ENCODE measurements at regions not wholly inside any gene's neighbourhood (a gene's known extent, or its start where the extent isn't known, plus 50 kb on each side); places are given as distances from the start of the nearest gene placed in this dataset.

GRCh38 chr4:124206779-124207605, 505.5 kb downstream of the ANKRD50 start:
- Histone ChIP-seq H3K4me1 (peaks cover 6% of the 10 kb centered on the region), H3K27me3 (no peaks in the 10 kb centered on the region), H3K36me3 (no peaks in the 10 kb centered on the region), H3K4me3 (no peak overlapping the region), H3K27ac (no peak overlapping the region), H3K9me3 (no peaks in the 10 kb centered on the region)
- DNase-seq (ENCODE audit: low spot score in 2 of 2), result no peak
- no peak for TF ChIP-seq POLR2AphosphoS5 (IDR thresholded peaks at IDR 0.05)
- TF ChIP-seq CTCF (IDR thresholded peaks at IDR 0.05), result no peak
- TF ChIP-seq EP300 (IDR thresholded peaks at IDR 0.05), result no peak
- no peak for TF ChIP-seq POLR2A (IDR thresholded peaks at IDR 0.05)
- WGBS, result 91% methylated on average over 9 of the region's 9 CpGs

GRCh38 chr4:124209211-124209610, 503.3 kb downstream of the ANKRD50 start:
- H3K36me3 ChIP-seq, result no peaks in the 10 kb centered on the region
- 62% methylated on average over 3 of the region's 3 CpGs for WGBS
- DNase-seq (ENCODE audit: low spot score in 2 of 2), result no peak
- no peak overlapping the region for H3K4me3 ChIP-seq
- H3K27ac ChIP-seq, result no peak overlapping the region
- peaks cover 3% of the 10 kb centered on the region for H3K4me1 ChIP-seq
- TF ChIP-seq EP300 (IDR thresholded peaks at IDR 0.05), result no peak
- no peak for TF ChIP-seq CTCF (IDR thresholded peaks at IDR 0.05)
- no peak for TF ChIP-seq POLR2A (IDR thresholded peaks at IDR 0.05)
- TF ChIP-seq POLR2AphosphoS5 (IDR thresholded peaks at IDR 0.05), result no peak
- no peaks in the 10 kb centered on the region for H3K27me3 ChIP-seq
- H3K9me3 ChIP-seq, result no peaks in the 10 kb centered on the region

GRCh38 chr4:124209626-124210025, 502.9 kb downstream of the ANKRD50 start:
- Histone ChIP-seq H3K27me3 (no peaks in the 10 kb centered on the region), H3K4me3 (no peak overlapping the region), H3K27ac (no peak overlapping the region), H3K9me3 (no peaks in the 10 kb centered on the region), H3K4me1 (peaks cover 3% of the 10 kb centered on the region), H3K36me3 (no peaks in the 10 kb centered on the region)
- WGBS, result 55% methylated on average over 2 of the region's 2 CpGs
- TF ChIP-seq POLR2AphosphoS5 (IDR thresholded peaks at IDR 0.05), result no peak
- TF ChIP-seq EP300 (IDR thresholded peaks at IDR 0.05), result no peak
- no peak for TF ChIP-seq CTCF (IDR thresholded peaks at IDR 0.05)
- TF ChIP-seq POLR2A (IDR thresholded peaks at IDR 0.05), result no peak
- DNase-seq (ENCODE audit: low spot score in 2 of 2), result no peak

- no peaks in the 10 kb centered on the region for H3K9me3 ChIP-seq
- no peak for DNase-seq (ENCODE audit: low spot score in 2 of 2)
- H3K36me3 ChIP-seq, result no peaks in the 10 kb centered on the region
- TF ChIP-seq POLR2A (IDR thresholded peaks at IDR 0.05) (no peak), POLR2AphosphoS5 (IDR thresholded peaks at IDR 0.05) (no peak), EP300 (IDR thresholded peaks at IDR 0.05) (no peak), CTCF (IDR thresholded peaks at IDR 0.05) (no peak)
- H3K4me3 ChIP-seq, result no peak overlapping the region
- peaks cover 3% of the 10 kb centered on the region for H3K4me1 ChIP-seq
- H3K27ac ChIP-seq, result no peak overlapping the region
- no peaks in the 10 kb centered on the region for H3K27me3 ChIP-seq
- 70% methylated on average over 2 of the region's 2 CpGs for WGBS
Observed at GRCh38 chr4:124210746-124211145, 501.8 kb downstream of the ANKRD50 start.

GRCh38 chr4:124212815-124213630, 499.5 kb downstream of the ANKRD50 start:
- TF ChIP-seq POLR2AphosphoS5 (IDR thresholded peaks at IDR 0.05) (no peak), POLR2A (IDR thresholded peaks at IDR 0.05) (no peak), EP300 (IDR thresholded peaks at IDR 0.05) (no peak), CTCF (IDR thresholded peaks at IDR 0.05) (no peak)
- Histone ChIP-seq H3K27ac (no peak overlapping the region), H3K4me1 (peaks cover 3% of the 10 kb centered on the region), H3K4me3 (no peak overlapping the region), H3K36me3 (no peaks in the 10 kb centered on the region), H3K9me3 (no peaks in the 10 kb centered on the region), H3K27me3 (no peaks in the 10 kb centered on the region)
- 12% methylated on average over 3 of the region's 3 CpGs for WGBS
- DNase-seq (ENCODE audit: low spot score in 2 of 2), result no peak

Measured in suprapubic skin (tissue), 4 donors.